ENCODE measurements at regions not wholly inside any gene's neighbourhood (a gene's known extent, or its start where the extent isn't known, plus 50 kb on each side); places are given as distances from the start of the nearest gene placed in this dataset.

- no peak overlapping the region for H2AFZ ChIP-seq
- no peaks in the 10 kb centered on the region for H3K79me2 ChIP-seq
- no peak overlapping the region for H3K9ac ChIP-seq
Observed at GRCh38 chr3:148428862-148429605, 268.7 kb upstream of the AGTR1 start.

GRCh38 chr3:148433665-148434064 lies 264.0 kb upstream of the AGTR1 start:
- Histone ChIP-seq H3K4me1 (no peaks in the 10 kb centered on the region), H3K9ac (no peak overlapping the region), H3K27ac (no peak overlapping the region), H3K9me3 (ENCODE audit: control insufficient read depth, low read length) (no peaks in the 10 kb centered on the region), H3K4me2 (ENCODE audit: low read length) (no peak overlapping the region), H3K27me3 (ENCODE audit: control insufficient read depth, insufficient read depth, low read length) (no peaks in the 10 kb centered on the region), H2AFZ (no peak overlapping the region), H3K4me3 (ENCODE audit: low read depth, low read length) (no peak overlapping the region), H3K36me3 (ENCODE audit: control insufficient read depth, insufficient read depth, low read length) (no peaks in the 10 kb centered on the region), H3K79me2 (no peaks in the 10 kb centered on the region)
- TF ChIP-seq CTCF (IDR thresholded peaks at IDR 0.05) = no peak

More at GRCh38 chr3:148428862-148429605, 268.7 kb upstream of the AGTR1 start:
- H3K4me2 ChIP-seq (ENCODE audit: low read length) = no peak overlapping the region
- no peak overlapping the region for H3K27ac ChIP-seq
- no peaks in the 10 kb centered on the region for H3K27me3 ChIP-seq (ENCODE audit: control insufficient read depth, insufficient read depth, low read length)
- no peak for TF ChIP-seq CTCF (IDR thresholded peaks at IDR 0.05)
- no peaks in the 10 kb centered on the region for H3K9me3 ChIP-seq (ENCODE audit: control insufficient read depth, low read length)
- H3K4me3 ChIP-seq (ENCODE audit: low read depth, low read length) = no peak overlapping the region
- no peaks in the 10 kb centered on the region for H3K36me3 ChIP-seq (ENCODE audit: control insufficient read depth, insufficient read depth, low read length)
- H3K4me1 ChIP-seq = no peaks in the 10 kb centered on the region

GRCh38 chr3:148435534-148435933 lies 262.2 kb upstream of the AGTR1 start:
- H3K4me1 ChIP-seq = no peaks in the 10 kb centered on the region
- H3K36me3 ChIP-seq (ENCODE audit: control insufficient read depth, insufficient read depth, low read length) = no peaks in the 10 kb centered on the region

GRCh38 chr3:148439254-148439822 lies 258.4 kb upstream of the AGTR1 start:
- Histone ChIP-seq H2AFZ (no peak overlapping the region), H3K27ac (no peak overlapping the region), H3K9ac (no peak overlapping the region), H3K36me3 (ENCODE audit: control insufficient read depth, insufficient read depth, low read length) (no peaks in the 10 kb centered on the region), H3K79me2 (no peaks in the 10 kb centered on the region), H3K4me2 (ENCODE audit: low read length) (no peak overlapping the region), H3K27me3 (ENCODE audit: control insufficient read depth, insufficient read depth, low read length) (no peaks in the 10 kb centered on the region), H3K4me3 (ENCODE audit: low read depth, low read length) (no peak overlapping the region), H3K9me3 (ENCODE audit: control insufficient read depth, low read length) (no peaks in the 10 kb centered on the region), H3K4me1 (no peaks in the 10 kb centered on the region)
- TF ChIP-seq CTCF (IDR thresholded peaks at IDR 0.05) = no peak

More at GRCh38 chr3:148435534-148435933, 262.2 kb upstream of the AGTR1 start:
- H3K4me2 ChIP-seq (ENCODE audit: low read length) = no peak overlapping the region
- H3K27me3 ChIP-seq (ENCODE audit: control insufficient read depth, insufficient read depth, low read length) = no peaks in the 10 kb centered on the region
- no peaks in the 10 kb centered on the region for H3K79me2 ChIP-seq
- no peak overlapping the region for H3K4me3 ChIP-seq (ENCODE audit: low read depth, low read length)
- no peak overlapping the region for H2AFZ ChIP-seq
- H3K9me3 ChIP-seq (ENCODE audit: control insufficient read depth, low read length) = no peaks in the 10 kb centered on the region
- H3K27ac ChIP-seq = no peak overlapping the region
- H3K9ac ChIP-seq = no peak overlapping the region
- TF ChIP-seq CTCF (IDR thresholded peaks at IDR 0.05) = no peak

- H3K4me3 ChIP-seq (ENCODE audit: low read depth, low read length) = no peak overlapping the region
- H3K9ac ChIP-seq = no peak overlapping the region
- H3K27ac ChIP-seq = no peak overlapping the region
- H3K27me3 ChIP-seq (ENCODE audit: control insufficient read depth, insufficient read depth, low read length) = no peaks in the 10 kb centered on the region
- no peaks in the 10 kb centered on the region for H3K79me2 ChIP-seq
- H3K9me3 ChIP-seq (ENCODE audit: control insufficient read depth, low read length) = no peaks in the 10 kb centered on the region
- H3K36me3 ChIP-seq (ENCODE audit: control insufficient read depth, insufficient read depth, low read length) = no peaks in the 10 kb centered on the region
- no peak overlapping the region for H2AFZ ChIP-seq
- no peaks in the 10 kb centered on the region for H3K4me1 ChIP-seq
- TF ChIP-seq CTCF (IDR thresholded peaks at IDR 0.05) = no peak
- no peak overlapping the region for H3K4me2 ChIP-seq (ENCODE audit: low read length)
Observed at GRCh38 chr3:148441191-148441590, 256.5 kb upstream of the AGTR1 start.

Data from parathyroid adenoma (tissue), 2 donors.